OCI-LY1 (cell line): ENCODE measurements at regions not wholly inside any gene's neighbourhood (a gene's known extent, or its start where the extent isn't known, plus 50 kb on each side); places are given as distances from the start of the nearest gene placed in this dataset.

Source experiments
- H2AFZ ChIP-seq: fragments of 200-600 bp; sonication (generic), shearing (Covaris generic); 2 replicates; pipeline ENCODE4 v1.6.0; 2014; ENCODE audit warnings: antibody characterized with exemption, mild to moderate bottlenecking, low read length
- H3F3A ChIP-seq: fragments of 200-600 bp; sonication (generic), shearing (Covaris generic); 2 replicates; pipeline ENCODE4 v1.6.0; 2014; ENCODE audit warnings: mild to moderate bottlenecking, antibody characterized with exemption, low read length, moderate library complexity; ENCODE audit not compliant: insufficient read depth
- H3K27ac ChIP-seq: fragments of 200-600 bp; sonication (generic); 2 replicates; pipeline ENCODE4 v1.5.1; 2014; ENCODE audit warnings: low read length, mixed run types, mild to moderate bottlenecking, low read depth; ENCODE audit not compliant: poor library complexity, severe bottlenecking
- H3K27me3 ChIP-seq: fragments of 200-600 bp; sonication (generic); 2 replicates; pipeline ENCODE4 v1.6.0; 2014; ENCODE audit warnings: antibody characterized with exemption, mild to moderate bottlenecking, low read length, moderate library complexity; ENCODE audit not compliant: insufficient read depth
- H3K36me3 ChIP-seq: fragments of 200-600 bp; sonication (generic); 2 replicates; pipeline ENCODE4 v1.6.1; 2014; ENCODE audit warnings: mild to moderate bottlenecking, antibody characterized with exemption, low read length, moderate library complexity, mixed read lengths; ENCODE audit not compliant: insufficient read depth
- H3K4me1 ChIP-seq: fragments of 200-600 bp; sonication (generic); 2 replicates; pipeline ENCODE4 v1.5.1; 2014; ENCODE audit warnings: mild to moderate bottlenecking, low read length, moderate library complexity; ENCODE audit not compliant: insufficient read depth, severe bottlenecking
- H3K4me2 ChIP-seq: fragments of 200-600 bp; sonication (generic), shearing (Covaris generic); 2 replicates; pipeline ENCODE4 v1.6.1; 2014; ENCODE audit warnings: low read length
- H3K4me3 ChIP-seq: fragments of 200-600 bp; sonication (generic); 2 replicates; pipeline ENCODE4 v1.5.1; 2014; ENCODE audit warnings: low read length, low read depth, mild to moderate bottlenecking, mixed read lengths; ENCODE audit not compliant: poor library complexity, severe bottlenecking
- H3K79me2 ChIP-seq: fragments of 200-600 bp; shearing (Covaris generic); 2 replicates; pipeline ENCODE4 v1.6.1; 2016; ENCODE audit warnings: mixed run types, low read length, mixed read lengths; ENCODE audit not compliant: insufficient read depth
- H3K9ac ChIP-seq: fragments of 200-600 bp; sonication (generic), shearing (Covaris generic); 2 replicates; pipeline ENCODE4 v1.6.1; 2014; ENCODE audit warnings: mild to moderate bottlenecking, low read length, mixed read lengths
- H3K9me2 ChIP-seq: fragments of 200-600 bp; sonication (generic), shearing (Covaris generic); 2 replicates; pipeline ENCODE4 v1.6.1; 2014; ENCODE audit warnings: low read depth, mild to moderate bottlenecking, low read length, mixed read lengths
- H3K9me3 ChIP-seq: fragments of 200-600 bp; shearing (Covaris generic); 2 replicates; pipeline ENCODE4 v1.6.1; 2014; ENCODE audit warnings: low read length, mixed read lengths
- H4K20me1 ChIP-seq: fragments of 200-600 bp; sonication (generic), shearing (Covaris generic); 2 replicates; pipeline ENCODE4 v1.6.0; 2016; ENCODE audit warnings: mild to moderate bottlenecking, low read length; ENCODE audit not compliant: insufficient read depth
- CTCF ChIP-seq: fragments of 200-600 bp; sonication (generic), shearing (Covaris generic); IDR thresholded peaks from 2 replicates; pipeline ENCODE4 v1.5.1; 2017; ENCODE audit warnings: mild to moderate bottlenecking, antibody characterized with exemption, low read length, moderate library complexity, mixed read lengths
- EZH2 ChIP-seq: fragments of 200-600 bp; sonication (generic), shearing (Covaris generic); IDR thresholded peaks from 2 replicates; pipeline ENCODE4 v1.8.0; 2017; ENCODE audit warnings: borderline replicate concordance, mixed run types, mild to moderate bottlenecking, antibody characterized with exemption, low read length, moderate library complexity, mixed read lengths

GRCh38 chr3:188062216-188062615 lies 91.7 kb upstream of the LPP start:
- no peaks in the 10 kb centered on the region for H3K79me2 ChIP-seq
- no peaks in the 10 kb centered on the region for H4K20me1 ChIP-seq
- H3K36me3 ChIP-seq = no peaks in the 10 kb centered on the region
- TF ChIP-seq CTCF = no peak
- no peak for TF ChIP-seq EZH2
- H3F3A ChIP-seq = no peaks in the 10 kb centered on the region
- peaks cover 43% of the 10 kb centered on the region for H3K4me1 ChIP-seq
- H3K9ac ChIP-seq = no peak overlapping the region
- no peak overlapping the region for H3K4me3 ChIP-seq
- H2AFZ ChIP-seq = no peak overlapping the region
- H3K9me3 ChIP-seq = no peaks in the 10 kb centered on the region
- H3K9me2 ChIP-seq = no peaks in the 10 kb centered on the region
- no peaks in the 10 kb centered on the region for H3K27me3 ChIP-seq
- peak overlapping the region; percentile 8 for H3K27ac ChIP-seq
- no peak overlapping the region for H3K4me2 ChIP-seq

- H3K9me2 ChIP-seq = no peaks in the 10 kb centered on the region
- H3K9ac ChIP-seq = no peak overlapping the region
- H3K4me3 ChIP-seq = no peak overlapping the region
- H3K79me2 ChIP-seq = no peaks in the 10 kb centered on the region
- no peak overlapping the region for H2AFZ ChIP-seq
- H3K4me2 ChIP-seq = no peak overlapping the region
- H3K9me3 ChIP-seq = no peaks in the 10 kb centered on the region
- no peaks in the 10 kb centered on the region for H3K36me3 ChIP-seq
- no peaks in the 10 kb centered on the region for H3F3A ChIP-seq
- no peaks in the 10 kb centered on the region for H3K27me3 ChIP-seq
- H3K27ac ChIP-seq = no peak overlapping the region
- peaks cover 25% of the 10 kb centered on the region for H3K4me1 ChIP-seq
- no peaks in the 10 kb centered on the region for H4K20me1 ChIP-seq
- TF ChIP-seq CTCF (no peak), EZH2 (no peak)
Observed at GRCh38 chr3:188064831-188065493, 89.0 kb upstream of the LPP start.

- no peak overlapping the region for H3K4me2 ChIP-seq
- TF ChIP-seq CTCF = no peak
- TF ChIP-seq EZH2 = no peak
- no peaks in the 10 kb centered on the region for H3K9me3 ChIP-seq
- no peaks in the 10 kb centered on the region for H3K9me2 ChIP-seq
- H3K79me2 ChIP-seq = no peaks in the 10 kb centered on the region
- H3K4me1 ChIP-seq = peaks cover 13% of the 10 kb centered on the region
- no peaks in the 10 kb centered on the region for H3K27me3 ChIP-seq
- H3K36me3 ChIP-seq = no peaks in the 10 kb centered on the region
- no peak overlapping the region for H3K27ac ChIP-seq
- no peaks in the 10 kb centered on the region for H4K20me1 ChIP-seq
- no peak overlapping the region for H3K4me3 ChIP-seq
- no peak overlapping the region for H3K9ac ChIP-seq
- H2AFZ ChIP-seq = no peak overlapping the region
- no peaks in the 10 kb centered on the region for H3F3A ChIP-seq
Observed at GRCh38 chr3:188066141-188066540, 87.8 kb upstream of the LPP start.
